HG03159 (cell line): ENCODE measurements at regions not wholly inside any gene's neighbourhood (a gene's known extent, or its start where the extent isn't known, plus 50 kb on each side); places are given as distances from the start of the nearest gene placed in this dataset.

Source experiments
- ATAC-seq: cut with Tn5 transposase; IDR thresholded peaks from one replicate; pipeline ENCODE4 v1.9.1; 2021; ENCODE audit warnings: mild to moderate bottlenecking, moderate library complexity; ENCODE audit not compliant: unreplicated experiment

- no peak for ATAC-seq
These were observed 245.3 kb downstream of the POLR1F start for GRCh38 chr7:19463581-19463980.

GRCh38 chr7:19455623-19456022 is 253.2 kb downstream of the POLR1F start:
- no peak for ATAC-seq

GRCh38 chr7:19448091-19448490 is 260.7 kb downstream of the POLR1F start:
- ATAC-seq, result no peak

GRCh38 chr7:19442016-19442785 is 266.6 kb downstream of the POLR1F start:
- ATAC-seq, result peak; percentile 60

GRCh38 chr7:19439517-19439916 is 269.3 kb downstream of the POLR1F start:
- ATAC-seq, result no peak

DNA sequence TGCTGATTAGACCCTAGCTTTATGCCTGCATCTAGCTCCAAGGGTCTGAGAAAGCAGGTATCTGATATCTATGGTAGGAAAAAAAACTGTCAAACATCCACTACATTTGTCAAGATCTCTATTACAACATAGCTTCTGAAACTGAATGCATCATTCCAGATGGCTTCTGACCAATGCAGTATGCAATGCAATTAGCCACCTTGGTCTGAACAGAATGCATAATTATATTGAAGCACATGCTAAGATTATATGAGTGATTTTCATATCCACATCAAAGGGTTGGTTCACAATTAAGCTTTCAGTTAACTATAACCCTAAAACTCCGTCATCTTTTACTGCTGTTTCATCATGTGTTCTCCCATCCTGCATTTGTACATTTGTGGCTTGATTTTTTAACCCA is 271.4 kb downstream of the POLR1F start:
- ATAC-seq, result no peak

DNA sequence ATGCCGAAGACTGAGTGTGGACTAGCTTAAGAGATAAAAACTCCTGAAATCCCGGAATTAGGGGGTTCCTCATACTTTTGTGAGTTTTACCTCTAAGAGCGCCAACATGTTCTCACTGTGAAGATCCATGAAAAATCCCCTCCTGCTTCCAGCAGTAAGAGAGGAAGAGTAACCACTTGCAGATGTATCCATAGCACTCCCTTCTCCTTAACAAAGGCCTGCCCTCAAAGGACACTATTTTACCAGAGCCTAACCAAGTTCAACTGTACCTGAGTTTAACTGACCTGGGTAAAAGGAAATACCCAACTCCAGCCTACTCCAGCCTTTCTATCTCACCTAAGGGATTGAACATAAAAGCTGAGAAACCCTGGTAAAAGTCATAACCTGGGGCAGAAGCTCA is 280.9 kb downstream of the POLR1F start:
- no peak for ATAC-seq

- no peak for ATAC-seq
These were observed 276.6 kb upstream of the FERD3L start for GRCh38 chr7:19421861-19422260.

GRCh38 chr7:19417231-19417630 is 272.0 kb upstream of the FERD3L start:
- ATAC-seq, result no peak

DNA sequence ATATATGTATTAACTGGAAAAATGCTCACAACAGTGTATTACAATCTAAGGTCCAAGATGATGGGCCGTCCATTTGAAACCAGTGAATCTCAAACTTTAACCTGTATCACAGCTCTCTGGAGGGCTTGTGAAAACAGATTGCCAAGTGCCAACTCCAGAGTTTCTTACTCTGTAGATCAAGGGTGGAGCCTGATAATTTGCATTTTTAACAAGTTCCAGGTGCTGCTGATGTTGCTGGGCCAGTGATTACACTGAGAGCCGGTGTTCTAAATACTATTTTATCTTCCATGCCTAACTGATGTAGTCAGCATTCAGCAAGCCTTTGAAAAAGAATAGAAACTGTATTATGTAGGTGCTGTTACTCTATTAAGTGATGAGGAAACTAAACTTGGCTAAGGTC is 269.9 kb upstream of the FERD3L start:
- ATAC-seq, result no peak

DNA sequence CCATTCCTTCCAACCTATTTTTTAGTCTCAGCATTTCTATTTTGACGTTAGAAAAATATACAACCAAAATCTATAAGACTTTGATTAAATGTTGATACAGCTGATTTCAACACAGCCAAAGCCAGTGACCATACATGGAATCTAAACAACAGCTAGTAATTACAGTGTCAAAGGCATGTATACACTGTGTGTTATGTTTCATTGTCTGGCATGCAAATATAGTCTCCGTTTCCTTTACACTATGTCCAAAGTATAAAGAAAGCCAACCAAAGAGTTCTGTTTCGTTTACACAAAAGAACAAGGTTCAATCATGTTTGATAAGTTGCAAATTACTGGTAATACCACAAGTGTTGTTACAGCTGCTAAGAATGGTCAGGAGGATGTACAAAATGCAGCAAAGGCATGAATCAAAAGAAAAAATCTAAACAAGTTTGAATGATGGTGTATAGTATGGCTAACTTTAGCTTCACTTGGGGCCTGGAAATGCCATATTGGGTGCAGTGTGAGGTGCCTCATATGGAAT is 268.3 kb upstream of the FERD3L start:
- no peak for ATAC-seq

- ATAC-seq, result no peak
These were observed 265.5 kb upstream of the FERD3L start for GRCh38 chr7:19410691-19411090.

GRCh38 chr7:19410106-19410505 is 264.9 kb upstream of the FERD3L start:
- ATAC-seq, result no peak

- no peak for ATAC-seq
These were observed 263.5 kb upstream of the FERD3L start for GRCh38 chr7:19408706-19409220.

DNA sequence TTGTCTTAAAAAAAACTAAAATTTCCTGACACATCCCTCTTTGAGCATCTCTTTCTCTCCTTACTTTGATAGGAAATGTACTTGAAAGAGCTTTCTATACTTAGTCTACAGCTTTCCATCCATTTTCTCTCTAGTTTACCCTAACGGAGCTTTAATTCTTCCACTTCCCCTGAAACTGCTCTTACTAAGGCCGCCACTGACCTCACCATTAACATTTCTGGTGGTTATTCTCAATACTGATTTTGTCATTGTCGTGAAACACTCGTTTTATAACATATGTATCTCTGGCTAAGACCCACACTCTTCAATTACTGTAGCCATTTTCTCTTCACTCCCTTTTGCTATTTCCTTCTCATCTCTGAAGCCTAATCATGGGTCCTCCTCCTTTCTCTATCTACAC is 262.0 kb upstream of the FERD3L start:
- ATAC-seq, result no peak

- no peak for ATAC-seq
These were observed 260.3 kb upstream of the FERD3L start for GRCh38 chr7:19405541-19405940.

GRCh38 chr7:19404912-19405329 is 259.7 kb upstream of the FERD3L start:
- no peak for ATAC-seq

- ATAC-seq, result no peak
These were observed 258.5 kb upstream of the FERD3L start for GRCh38 chr7:19403691-19404090.

DNA sequence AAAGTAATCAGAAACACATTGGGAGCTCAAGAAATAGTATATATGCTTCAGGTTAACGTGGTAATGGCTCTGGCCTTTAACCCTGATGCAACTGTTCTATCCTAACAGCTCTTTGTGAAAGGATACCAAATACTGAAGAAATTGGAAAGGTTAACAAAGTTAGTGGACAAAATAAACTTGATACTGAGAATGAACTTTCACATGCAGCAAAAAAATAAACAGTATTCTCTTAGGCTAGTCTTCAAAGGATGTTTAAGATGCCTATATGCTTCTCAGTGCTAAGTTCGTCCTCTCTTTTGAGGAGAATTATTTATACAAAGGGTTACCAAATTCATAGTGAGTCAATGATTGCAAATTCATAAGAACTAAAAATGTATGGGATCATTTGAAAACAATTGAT is 256.2 kb upstream of the FERD3L start:
- no peak for ATAC-seq

DNA sequence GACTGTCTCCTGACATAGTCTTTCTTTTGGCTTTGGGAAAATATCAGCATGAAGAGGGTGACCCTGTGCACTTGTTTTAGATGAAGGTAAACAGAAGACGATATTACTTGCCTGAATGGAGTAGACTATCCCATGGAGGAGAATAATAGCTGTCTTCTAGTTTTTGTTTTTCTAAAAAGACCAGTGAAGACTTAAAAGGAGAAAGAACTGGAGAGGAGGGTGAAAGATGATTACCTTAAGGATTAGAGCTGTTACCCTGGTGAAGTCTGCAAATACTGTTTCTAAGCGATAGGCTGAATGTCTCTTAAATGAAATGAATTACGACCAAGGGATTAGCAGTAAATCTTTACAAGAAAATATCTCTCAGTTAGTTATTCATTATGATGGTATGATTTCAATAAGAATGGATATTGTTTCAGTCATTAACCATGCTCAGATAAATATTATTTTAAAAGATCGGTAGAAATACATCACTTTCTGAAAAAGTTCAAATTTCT is 255.6 kb upstream of the FERD3L start:
- no peak for ATAC-seq

DNA sequence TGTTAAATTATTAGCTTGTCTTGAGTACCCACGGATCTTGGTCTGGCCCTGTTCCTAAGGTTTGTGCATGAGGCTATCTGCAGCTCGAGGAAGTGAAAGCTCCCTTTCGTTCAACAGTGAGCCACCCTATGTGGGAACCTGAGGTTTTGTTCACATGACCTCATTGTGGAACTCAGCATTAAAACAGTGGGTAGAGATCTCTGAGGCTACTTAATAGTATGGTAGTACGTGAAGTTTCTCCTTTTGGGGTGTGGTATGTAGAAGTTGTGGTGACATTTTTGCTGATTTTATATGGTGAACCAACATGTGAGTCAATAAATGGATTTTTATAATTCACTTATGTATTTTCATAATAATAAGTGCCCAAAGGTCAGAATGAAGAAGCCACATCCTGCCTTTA is 252.7 kb upstream of the FERD3L start:
- ATAC-seq, result peak; percentile 81

DNA sequence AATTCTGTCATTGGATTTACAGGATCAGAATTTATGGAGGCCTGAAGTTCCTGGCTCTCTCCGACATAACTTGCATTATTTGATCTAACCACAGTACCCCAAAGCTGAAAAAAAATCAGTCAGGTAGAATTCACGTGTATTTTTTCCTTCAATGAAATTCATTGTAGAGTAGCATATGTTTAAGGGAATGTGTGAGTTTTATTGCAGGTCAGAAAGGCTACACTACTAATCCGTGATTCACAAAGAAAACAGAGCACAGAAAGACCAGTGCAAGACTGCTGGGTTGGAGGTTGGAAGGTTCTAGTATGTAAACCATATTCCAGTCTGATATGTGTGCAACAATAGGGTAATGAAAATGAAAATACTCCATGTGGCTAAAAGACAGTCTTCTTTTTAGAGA is 247.0 kb upstream of the FERD3L start:
- ATAC-seq, result no peak
